OCI-LY7 (cell line): ENCODE measurements at regions not wholly inside any gene's neighbourhood (a gene's known extent, or its start where the extent isn't known, plus 50 kb on each side); places are given as distances from the start of the nearest gene placed in this dataset.

Experiments used
- EZH2phosphoT487 ChIP-seq: fragments of 200-600 bp; sonication (generic); IDR thresholded peaks from 2 replicates; pipeline ENCODE4 v1.6.1; 2018; ENCODE audit warnings: low read depth, borderline replicate concordance, mild to moderate bottlenecking, mixed run types, antibody characterized with exemption, low read length, moderate library complexity, mixed read lengths
- TF ChIP-seq, protein P1 (sequence below): fragments of 200-600 bp; sonication (generic); conservative IDR thresholded peaks from 2 replicates; pipeline ENCODE4 v1.5.1; 2014; ENCODE audit warnings: mild to moderate bottlenecking, antibody characterized with exemption, low read length, moderate library complexity, mixed read lengths

GRCh38 chrX:87388381-87388780 lies 129.2 kb upstream of the KLHL4 start:
- TF ChIP-seq, protein P1, sequence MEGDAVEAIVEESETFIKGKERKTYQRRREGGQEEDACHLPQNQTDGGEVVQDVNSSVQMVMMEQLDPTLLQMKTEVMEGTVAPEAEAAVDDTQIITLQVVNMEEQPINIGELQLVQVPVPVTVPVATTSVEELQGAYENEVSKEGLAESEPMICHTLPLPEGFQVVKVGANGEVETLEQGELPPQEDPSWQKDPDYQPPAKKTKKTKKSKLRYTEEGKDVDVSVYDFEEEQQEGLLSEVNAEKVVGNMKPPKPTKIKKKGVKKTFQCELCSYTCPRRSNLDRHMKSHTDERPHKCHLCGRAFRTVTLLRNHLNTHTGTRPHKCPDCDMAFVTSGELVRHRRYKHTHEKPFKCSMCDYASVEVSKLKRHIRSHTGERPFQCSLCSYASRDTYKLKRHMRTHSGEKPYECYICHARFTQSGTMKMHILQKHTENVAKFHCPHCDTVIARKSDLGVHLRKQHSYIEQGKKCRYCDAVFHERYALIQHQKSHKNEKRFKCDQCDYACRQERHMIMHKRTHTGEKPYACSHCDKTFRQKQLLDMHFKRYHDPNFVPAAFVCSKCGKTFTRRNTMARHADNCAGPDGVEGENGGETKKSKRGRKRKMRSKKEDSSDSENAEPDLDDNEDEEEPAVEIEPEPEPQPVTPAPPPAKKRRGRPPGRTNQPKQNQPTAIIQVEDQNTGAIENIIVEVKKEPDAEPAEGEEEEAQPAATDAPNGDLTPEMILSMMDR = no peak
- no peak for TF ChIP-seq EZH2phosphoT487
